ENCODE measurements at regions not wholly inside any gene's neighbourhood (a gene's known extent, or its start where the extent isn't known, plus 50 kb on each side); places are given as distances from the start of the nearest gene placed in this dataset.

GRCh38 chr2:42863751-42864150 lies 71.4 kb upstream of the HAAO start:
- no peak for DNase-seq

- DNase-seq = no peak
Observed at GRCh38 chr2:42863320-42863719, 70.9 kb upstream of the HAAO start.

- DNase-seq = no peak
Observed at GRCh38 chr2:42862669-42863185, 70.3 kb upstream of the HAAO start.

GRCh38 chr2:42861321-42861720 lies 68.9 kb upstream of the HAAO start:
- no peak for DNase-seq

- peak; percentile 51 for DNase-seq
Observed at GRCh38 chr2:42860319-42861094, 68.1 kb upstream of the HAAO start.

- no peak for DNase-seq
Observed at GRCh38 chr2:42859791-42860190, 67.4 kb upstream of the HAAO start.

GRCh38 chr2:42859006-42859552 lies 66.7 kb upstream of the HAAO start:
- DNase-seq = peak; percentile 69

- no peak for DNase-seq
Observed at GRCh38 chr2:42858140-42859005, 66.0 kb upstream of the HAAO start.

GRCh38 chr2:42856891-42857632 lies 64.7 kb upstream of the HAAO start:
- DNase-seq = no peak

GRCh38 chr2:42856106-42856860 lies 63.9 kb upstream of the HAAO start:
- no peak for DNase-seq

- DNase-seq = no peak
Observed at GRCh38 chr2:42855221-42855970, 63.0 kb upstream of the HAAO start.

- DNase-seq = no peak
Observed at GRCh38 chr2:42854207-42854818, 61.9 kb upstream of the HAAO start.

- DNase-seq = no peak
Observed at GRCh38 chr2:42853549-42854206, 61.3 kb upstream of the HAAO start.

- no peak for DNase-seq
Observed at GRCh38 chr2:42852798-42853197, 60.4 kb upstream of the HAAO start.

- DNase-seq = no peak
Observed at GRCh38 chr2:42851740-42852250, 59.4 kb upstream of the HAAO start.

- DNase-seq = no peak
Observed at GRCh38 chr2:42851186-42851585, 58.8 kb upstream of the HAAO start.

- no peak for DNase-seq
Observed at GRCh38 chr2:42850016-42850805, 57.8 kb upstream of the HAAO start.

GRCh38 chr2:42849311-42849710 lies 56.9 kb upstream of the HAAO start:
- DNase-seq = no peak

- DNase-seq = no peak
Observed at GRCh38 chr2:42848726-42849290, 56.4 kb upstream of the HAAO start.
